Smooth muscle cell (in vitro differentiated cells): ENCODE measurements at regions not wholly inside any gene's neighbourhood (a gene's known extent, or its start where the extent isn't known, plus 50 kb on each side); places are given as distances from the start of the nearest gene placed in this dataset.

ENCODE experiments used
- DNase-seq: peaks from one replicate; lab custom pipeline; 2025; ENCODE audit not compliant: unreplicated experiment; lab: John Stamatoyannopoulos, UW
- H2AFZ ChIP-seq: fragments of 200-600 bp; sonication (generic); 2 replicates; pipeline ENCODE4 v1.6.0; 2016; ENCODE audit warnings: antibody characterized with exemption, low read depth, mild to moderate bottlenecking
- H3F3A ChIP-seq: fragments of 200-600 bp; sonication (generic); 2 replicates; pipeline ENCODE4 v1.6.0; 2017; ENCODE audit warnings: antibody characterized with exemption, low read depth
- H3K27ac ChIP-seq: fragments of 200-600 bp; sonication (generic); 2 replicates; pipeline ENCODE4 v1.5.1; 2016; ENCODE audit warnings: low read depth, mild to moderate bottlenecking
- H3K27me3 ChIP-seq: fragments of 200-600 bp; sonication (generic); 2 replicates; pipeline ENCODE4 v1.6.1; 2016; ENCODE audit warnings: low read depth, mild to moderate bottlenecking
- H3K36me3 ChIP-seq: fragments of 200-600 bp; sonication (generic); 2 replicates; pipeline ENCODE4 v1.5.1; 2016; ENCODE audit warnings: low read depth
- H3K4me1 ChIP-seq: fragments of 200-600 bp; sonication (generic); 2 replicates; pipeline ENCODE4 v1.5.1; 2016; ENCODE audit warnings: low read depth
- H3K4me2 ChIP-seq: fragments of 200-600 bp; sonication (generic); 2 replicates; pipeline ENCODE4 v1.6.0; 2016; ENCODE audit warnings: mild to moderate bottlenecking
- H3K4me3 ChIP-seq: fragments of 200-600 bp; sonication (generic); 2 replicates; pipeline ENCODE4 v1.5.1; 2016; ENCODE audit warnings: mild to moderate bottlenecking
- H3K79me2 ChIP-seq: fragments of 200-600 bp; sonication (generic); 2 replicates; pipeline ENCODE4 v1.6.0; 2016; ENCODE audit warnings: low read depth, mild to moderate bottlenecking
- H3K9ac ChIP-seq: fragments of 200-600 bp; sonication (generic); 2 replicates; pipeline ENCODE4 v1.6.0; 2016; ENCODE audit warnings: low read depth
- H3K9me3 ChIP-seq: fragments of 200-600 bp; sonication (generic); replicated peaks from 2 replicates; pipeline ENCODE4 v1.5.1; 2016; ENCODE audit warnings: low read depth
- H4K20me1 ChIP-seq: fragments of 200-600 bp; sonication (generic); 2 replicates; pipeline ENCODE4 v1.6.0; 2016; ENCODE audit warnings: low read depth
- CTCF ChIP-seq: fragments of 200-600 bp; sonication (generic); IDR thresholded peaks from 2 replicates; pipeline ENCODE4 v1.5.1; 2017; ENCODE audit warnings: borderline replicate concordance, mild to moderate bottlenecking, antibody characterized with exemption; ENCODE audit not compliant: insufficient read depth, poor library complexity, severe bottlenecking
- WGBS: methylation state at CpG from one replicate; pipeline ENCODE4 v1.1.7; 2016; ENCODE audit warnings: low lambda C conversion rate; 5-methylcytosine and 5-hydroxymethylcytosine counted together

GRCh38 chr6:105769987-105770386, 316.1 kb upstream of the PRDM1 start:
- Histone ChIP-seq H3F3A (no peaks in the 10 kb centered on the region), H4K20me1 (no peaks in the 10 kb centered on the region), H3K27ac (peak overlapping the region; percentile 57), H3K4me2 (no peak overlapping the region), H2AFZ (no peak overlapping the region), H3K27me3 (no peaks in the 10 kb centered on the region), H3K4me1 (no peaks in the 10 kb centered on the region), H3K36me3 (no peaks in the 10 kb centered on the region), H3K9ac (no peak overlapping the region), H3K79me2 (no peaks in the 10 kb centered on the region), H3K4me3 (no peak overlapping the region), H3K9me3 (peaks cover 5% of the 10 kb centered on the region)
- TF ChIP-seq CTCF: no peak
- 57% methylated on average over 2 of the region's 2 CpGs for WGBS
- DNase-seq: no peak

DNA sequence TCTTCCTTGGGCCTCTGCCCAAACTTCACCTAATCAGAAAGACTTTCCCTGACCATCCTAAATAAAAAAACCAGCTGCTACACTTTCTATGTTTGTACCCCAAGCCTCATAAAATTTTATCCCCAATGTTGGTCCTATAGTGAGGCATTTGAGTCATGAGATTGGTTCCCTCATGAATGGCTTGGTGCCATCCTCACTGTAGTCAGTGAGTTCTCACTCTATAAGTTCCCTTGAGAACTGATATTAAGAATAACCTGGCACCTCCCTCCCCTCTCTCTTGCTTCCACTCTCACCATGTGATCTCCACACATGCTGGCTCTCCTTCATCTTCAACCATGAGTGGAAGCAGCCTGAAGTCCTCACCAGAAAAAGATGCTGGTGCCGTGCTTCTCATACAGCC, 316.9 kb upstream of the PRDM1 start:
- TF ChIP-seq CTCF: no peak
- H2AFZ ChIP-seq: no peak overlapping the region
- no peaks in the 10 kb centered on the region for H3F3A ChIP-seq
- H3K36me3 ChIP-seq: no peaks in the 10 kb centered on the region
- no peaks in the 10 kb centered on the region for H4K20me1 ChIP-seq
- H3K9ac ChIP-seq: no peak overlapping the region
- H3K4me2 ChIP-seq: no peak overlapping the region
- DNase-seq: no peak
- no peaks in the 10 kb centered on the region for H3K4me1 ChIP-seq
- H3K9me3 ChIP-seq: no peaks in the 10 kb centered on the region
- no peaks in the 10 kb centered on the region for H3K27me3 ChIP-seq
- H3K27ac ChIP-seq: no peak overlapping the region
- no peaks in the 10 kb centered on the region for H3K79me2 ChIP-seq
- WGBS: 97% methylated on average over 1 of the region's 1 CpG
- no peak overlapping the region for H3K4me3 ChIP-seq

- Histone ChIP-seq H4K20me1 (no peaks in the 10 kb centered on the region), H3K36me3 (no peaks in the 10 kb centered on the region), H3K27me3 (no peaks in the 10 kb centered on the region), H3K4me1 (no peaks in the 10 kb centered on the region), H2AFZ (no peak overlapping the region), H3K9ac (no peak overlapping the region), H3K79me2 (no peaks in the 10 kb centered on the region), H3K27ac (no peak overlapping the region), H3K4me2 (no peak overlapping the region), H3F3A (no peaks in the 10 kb centered on the region), H3K9me3 (no peaks in the 10 kb centered on the region), H3K4me3 (no peak overlapping the region)
- DNase-seq: no peak
- WGBS: 96% methylated on average over 3 of the region's 3 CpGs
- no peak for TF ChIP-seq CTCF
Observed at GRCh38 chr6:105767541-105767940, 318.6 kb upstream of the PRDM1 start.

DNA sequence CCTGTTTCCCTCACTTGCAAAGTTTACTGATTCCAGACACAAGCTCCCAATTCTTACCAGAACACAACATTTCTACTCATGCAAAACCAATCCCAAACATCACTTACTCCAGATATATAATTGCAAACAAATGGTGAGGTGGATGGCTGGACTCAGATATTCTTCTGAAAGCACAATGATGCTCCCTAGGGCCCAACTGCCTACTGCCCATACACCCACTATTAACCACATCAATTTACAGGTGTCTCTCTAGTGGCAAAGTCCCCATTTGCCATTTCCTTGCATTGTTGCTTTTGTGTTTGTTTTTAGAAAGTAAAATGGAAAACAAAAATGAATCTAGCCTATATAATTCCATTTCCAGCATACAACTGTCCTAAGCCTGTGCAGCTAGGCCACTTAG, 320.9 kb upstream of the PRDM1 start:
- TF ChIP-seq CTCF: no peak
- Histone ChIP-seq H3K4me2 (no peak overlapping the region), H2AFZ (no peak overlapping the region), H4K20me1 (no peaks in the 10 kb centered on the region), H3K4me3 (no peak overlapping the region), H3K9ac (no peak overlapping the region), H3K4me1 (peaks cover 8% of the 10 kb centered on the region), H3K27ac (no peak overlapping the region), H3K36me3 (no peaks in the 10 kb centered on the region), H3F3A (peaks cover 7% of the 10 kb centered on the region), H3K9me3 (no peaks in the 10 kb centered on the region), H3K27me3 (no peaks in the 10 kb centered on the region), H3K79me2 (no peaks in the 10 kb centered on the region)
- DNase-seq: no peak
